B cell (primary cell): ENCODE measurements at regions not wholly inside any gene's neighbourhood (a gene's known extent, or its start where the extent isn't known, plus 50 kb on each side); places are given as distances from the start of the nearest gene placed in this dataset.

Experiments used
- ATAC-seq: fragments of 200-7000 bp; cut with Tn5 transposase; one replicate; pipeline ENCODE4 v1.10.0; 2021; ENCODE audit warnings: low read depth, mild to moderate bottlenecking, moderate number of reproducible peaks, moderate library complexity
- CTCF ChIA-PET: fragments of 350-600 bp; sonication (Branson Sonifier 250); formaldehyde crosslinking; loops from one replicate; lab custom pipeline; 2021; ENCODE audit warnings: antibody characterized with exemption, inconsistent platforms; lab: Charles Lee
- POLR2A ChIA-PET: fragments of 350-600 bp; sonication (Branson Sonifier 250); formaldehyde crosslinking; loops from one replicate; lab custom pipeline; 2021; ENCODE audit warnings: antibody characterized with exemption; lab: Charles Lee
- DNase-seq: peaks from one replicate; pipeline ENCODE4 v3.0.0; 2013
- H2AFZ ChIP-seq: 2 replicates; pipeline ENCODE4 v1.6.1; 2012; ENCODE audit warnings: mild to moderate bottlenecking, low read depth, low read length; ENCODE audit not compliant: insufficient read depth, poor library complexity, severe bottlenecking
- H3K27ac ChIP-seq, 2 donors: 1 replicate in 1 of 2; 2 replicates in 1 of 2; pipeline ENCODE4 v1.5.1; 2012 to 2013; ENCODE audit warnings: low read length in 2 of 2, mild to moderate bottlenecking in 2 of 2, moderate library complexity in 1 of 2
- H3K27me3 ChIP-seq, 4 experiments: fragments of 200-600 bp in 1 of 4; sonication (generic) in 1 of 4; replicated peaks in 1 of 4; 1 replicate in 2 of 4; 2 replicates in 2 of 4; pipeline versions ENCODE4 v1.6.1 to v1.7.0; 2013 to 2016; ENCODE audit warnings: low read length in 3 of 4, mild to moderate bottlenecking in 2 of 4, mixed read lengths in 1 of 4, moderate library complexity in 1 of 4; ENCODE audit not compliant: insufficient read depth in 4 of 4, control insufficient read depth in 3 of 4; ENCODE audit errors: control extremely low read depth in 1 of 4
- H3K36me3 ChIP-seq, 2 experiments: replicated peaks in 1 of 2; 1 replicate in 1 of 2; 2 replicates in 1 of 2; pipeline versions ENCODE4 v1.6.1 to v1.7.1; 2013; ENCODE audit warnings: low read length in 1 of 2; ENCODE audit not compliant: insufficient read depth in 2 of 2, control insufficient read depth in 1 of 2; ENCODE audit errors: control extremely low read depth in 1 of 2, extremely low read depth in 1 of 2
- H3K4me1 ChIP-seq, 2 donors: fragments of 200-600 bp in 1 of 2; sonication (generic) in 1 of 2; 1 replicate in 1 of 2; 2 replicates in 1 of 2; pipeline versions ENCODE4 v1.5.1 to v1.6.1; 2013 to 2017; ENCODE audit warnings: low read length in 2 of 2; ENCODE audit not compliant: control insufficient read depth in 2 of 2, insufficient read depth in 2 of 2
- H3K4me2 ChIP-seq: replicated peaks from 2 replicates; pipeline ENCODE3; 2012; ENCODE audit warnings: mild to moderate bottlenecking, low read depth, low read length; ENCODE audit not compliant: poor library complexity, severe bottlenecking
- H3K4me3 ChIP-seq, 5 experiments: fragments of 200-600 bp in 1 of 5; sonication (generic) in 1 of 5; 1 replicate in 3 of 5; 2 replicates in 2 of 5; pipeline versions ENCODE4 v1.5.1 to v1.7.0; 2011 to 2016; ENCODE audit warnings: low read length in 4 of 5, mild to moderate bottlenecking in 4 of 5, low read depth in 2 of 5, control low read depth in 1 of 5, moderate library complexity in 1 of 5; ENCODE audit not compliant: insufficient read depth in 1 of 5; ENCODE audit errors: control extremely low read depth in 1 of 5, extremely low read depth in 1 of 5
- H3K79me2 ChIP-seq: fragments of 200-600 bp; sonication (generic); one replicate; pipeline ENCODE4 v1.6.0; 2016; ENCODE audit warnings: low read length; ENCODE audit not compliant: control insufficient read depth, insufficient read depth
- H3K9ac ChIP-seq: fragments of 200-600 bp; sonication (generic); 2 replicates; pipeline ENCODE4 v1.6.1; 2017; ENCODE audit warnings: mild to moderate bottlenecking, low read length, moderate library complexity
- H3K9me3 ChIP-seq, 3 donors: one replicate each; pipeline versions ENCODE4 v1.6.1 to v1.7.1; 2013; ENCODE audit warnings: low read length in 2 of 3; ENCODE audit not compliant: control insufficient read depth in 2 of 3, insufficient read depth in 1 of 3; ENCODE audit errors: control extremely low read depth in 1 of 3
- H4K20me1 ChIP-seq: 2 replicates; pipeline ENCODE4 v1.6.0; 2012; ENCODE audit warnings: mild to moderate bottlenecking, low read length; ENCODE audit not compliant: insufficient read depth, control insufficient read depth, poor library complexity, severe bottlenecking
- H3K27ac Mint-ChIP-seq: one replicate; pipeline ENCODE4 v1.8.0; 2021; ENCODE audit warnings: mixed read lengths
- H3K27me3 Mint-ChIP-seq: one replicate; pipeline ENCODE4 v1.8.0; 2021; ENCODE audit warnings: mixed read lengths
- H3K4me1 Mint-ChIP-seq: one replicate; pipeline ENCODE4 v1.8.0; 2021; ENCODE audit warnings: mixed read lengths
- H3K4me3 Mint-ChIP-seq: one replicate; pipeline ENCODE4 v1.8.0; 2021; ENCODE audit warnings: mixed read lengths
- H3K9me3 Mint-ChIP-seq: one replicate; pipeline ENCODE4 v1.8.0; 2022; ENCODE audit warnings: mixed read lengths; ENCODE audit not compliant: insufficient read depth
- CTCF ChIP-seq: fragments of 200-600 bp; IDR thresholded peaks from one replicate; pipeline ENCODE4 v1.8.0; 2022; ENCODE audit warnings: antibody characterized with exemption, mild to moderate bottlenecking
- EZH2 ChIP-seq: IDR thresholded peaks from 2 replicates; pipeline ENCODE4 v1.6.1; 2012; ENCODE audit warnings: borderline replicate concordance, low read depth, mild to moderate bottlenecking, moderate library complexity, low read length; ENCODE audit not compliant: insufficient read depth, poor library complexity, severe bottlenecking
- WGBS: methylation state at CpG from one replicate; pipeline ENCODE4 v1.1.5; 2013; ENCODE audit warnings: missing lambda C conversion rate; ENCODE audit not compliant: insufficient coverage; 5-methylcytosine and 5-hydroxymethylcytosine counted together
- intact Hi-C: fragments of 100-400 bp; cut with micrococcal nuclease; formaldehyde crosslinking; loops from one replicate; pipeline ENCODE4 v1.10.0; 2022

DNA sequence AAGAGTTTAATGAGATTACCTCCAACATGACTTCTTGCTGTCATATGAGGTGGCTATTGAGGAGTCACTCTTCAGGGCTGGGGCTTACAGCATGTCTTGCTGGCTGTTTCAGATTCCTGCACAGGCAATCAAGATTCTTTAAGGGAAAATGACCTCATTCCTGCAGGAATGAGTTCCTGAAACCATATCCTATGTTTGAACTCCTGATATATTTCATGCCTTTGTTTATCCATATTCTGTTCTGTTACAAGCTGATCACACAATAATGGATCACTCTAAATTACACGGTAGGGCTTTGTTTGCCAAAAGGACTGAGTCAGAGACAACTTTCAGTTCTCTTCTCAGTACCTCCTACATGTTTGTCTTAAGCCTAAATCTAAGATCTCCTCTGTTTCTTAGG lies 879.8 kb upstream of the PIK3C3 start:
- H3K27ac Mint-ChIP-seq = no peak overlapping the region
- peaks cover 0 to 2% (median 0%) of the 10 kb centered on the region in 3 donors for H3K9me3 ChIP-seq
- no peaks in the 10 kb centered on the region for H3K27me3 Mint-ChIP-seq
- no peak overlapping the region for H3K4me2 ChIP-seq
- H3K27me3 ChIP-seq = no peaks in the 10 kb centered on the region
- no peaks in the 10 kb centered on the region for H3K4me1 ChIP-seq
- TF ChIP-seq EZH2 = no peak
- no peak for TF ChIP-seq CTCF
- no peak overlapping the region for H2AFZ ChIP-seq
- no CpG with 5 or more reads among the region's 1 CpG for WGBS
- CTCF ChIA-PET = no interaction called here
- H3K4me1 Mint-ChIP-seq = no peaks in the 10 kb centered on the region
- POLR2A ChIA-PET = no interaction called here
- intact Hi-C loops = no loop called here
- H3K9me3 Mint-ChIP-seq = no peaks in the 10 kb centered on the region
- H3K79me2 ChIP-seq = no peaks in the 10 kb centered on the region
- no peaks in the 10 kb centered on the region for H4K20me1 ChIP-seq
- DNase-seq = no peak
- H3K27ac ChIP-seq = no peak overlapping the region
- no peak overlapping the region for H3K4me3 ChIP-seq
- ATAC-seq = no peak
- H3K4me3 Mint-ChIP-seq = no peak overlapping the region
- no peaks in the 10 kb centered on the region for H3K36me3 ChIP-seq
- H3K9ac ChIP-seq = no peak overlapping the region

GRCh38 chr18:41073372-41073954 lies 881.6 kb upstream of the PIK3C3 start:
- ChIA-PET CTCF (no interaction called here), POLR2A (no interaction called here)
- Histone ChIP-seq H3K27ac (no peak overlapping the region), H3K79me2 (no peaks in the 10 kb centered on the region), H3K9me3 (peaks cover 0 to 2% (median 0%) of the 10 kb centered on the region in 3 donors), H3K27me3 (no peaks in the 10 kb centered on the region), H3K9ac (no peak overlapping the region), H3K36me3 (no peaks in the 10 kb centered on the region), H3K4me1 (no peaks in the 10 kb centered on the region), H3K4me2 (no peak overlapping the region), H2AFZ (no peak overlapping the region), H3K4me3 (no peak overlapping the region), H4K20me1 (no peaks in the 10 kb centered on the region)
- H3K9me3 Mint-ChIP-seq = peaks cover 3% of the 10 kb centered on the region
- intact Hi-C loops = no loop called here
- H3K27ac Mint-ChIP-seq = no peak overlapping the region
- no peaks in the 10 kb centered on the region for H3K27me3 Mint-ChIP-seq
- no CpG with 5 or more reads among the region's 3 CpGs for WGBS
- ATAC-seq (no peak), DNase-seq (no peak)
- H3K4me3 Mint-ChIP-seq = no peak overlapping the region
- TF ChIP-seq CTCF (no peak), EZH2 (no peak)
- no peaks in the 10 kb centered on the region for H3K4me1 Mint-ChIP-seq
